HG02852 (cell line): ENCODE measurements at regions not wholly inside any gene's neighbourhood (a gene's known extent, or its start where the extent isn't known, plus 50 kb on each side); places are given as distances from the start of the nearest gene placed in this dataset.
"Not testable (repeated sequence)": the region's sequence is repeated elsewhere in the genome, so short reads cannot be mapped to it uniquely, and the experiment has no call there.

Experiments
- ATAC-seq: cut with Tn5 transposase; IDR thresholded peaks from one replicate; pipeline ENCODE4 v1.9.1; 2021; ENCODE audit warnings: mild to moderate bottlenecking, moderate library complexity; ENCODE audit not compliant: unreplicated experiment

GRCh38 chr5:81830596-81830995 lies 79.7 kb upstream of the SSBP2 start:
- no peak for ATAC-seq

- ATAC-seq = no peak
These were observed 78.3 kb upstream of the SSBP2 start for GRCh38 chr5:81829242-81829641.

GRCh38 chr5:81827500-81827899 lies 76.6 kb upstream of the SSBP2 start:
- no peak for ATAC-seq

- no peak for ATAC-seq
These were observed 75.2 kb upstream of the SSBP2 start for GRCh38 chr5:81826128-81826527.

GRCh38 chr5:81825237-81825636 lies 74.3 kb upstream of the SSBP2 start:
- ATAC-seq = no peak

GRCh38 chr5:81823736-81824135 lies 72.8 kb upstream of the SSBP2 start:
- not testable (repeated sequence) for ATAC-seq

GRCh38 chr5:81820863-81821262 lies 70.0 kb upstream of the SSBP2 start:
- no peak for ATAC-seq

- no peak for ATAC-seq
These were observed 69.4 kb upstream of the SSBP2 start for GRCh38 chr5:81820318-81820636.

GRCh38 chr5:81819556-81820317 lies 68.8 kb upstream of the SSBP2 start:
- no peak for ATAC-seq

GRCh38 chr5:81817980-81818379 lies 67.1 kb upstream of the SSBP2 start:
- no peak for ATAC-seq

GRCh38 chr5:81817086-81817485 lies 66.2 kb upstream of the SSBP2 start:
- no peak for ATAC-seq

- ATAC-seq = no peak
These were observed 64.4 kb upstream of the SSBP2 start for GRCh38 chr5:81815321-81815720.

GRCh38 chr5:81808106-81808505 lies 57.2 kb upstream of the SSBP2 start:
- no peak for ATAC-seq

GRCh38 chr5:81805086-81805485 lies 54.2 kb upstream of the SSBP2 start:
- no peak for ATAC-seq

- ATAC-seq = no peak
These were observed 52.9 kb upstream of the SSBP2 start for GRCh38 chr5:81803812-81804211.

- ATAC-seq = no peak
These were observed 51.7 kb upstream of the SSBP2 start for GRCh38 chr5:81802625-81803024.

- ATAC-seq = no peak
These were observed 51.1 kb upstream of the SSBP2 start for GRCh38 chr5:81802020-81802419.

GRCh38 chr5:81800797-81801196 lies 49.9 kb upstream of the SSBP2 start:
- ATAC-seq = no peak
